GM21717 (cell line): ENCODE measurements at regions not wholly inside any gene's neighbourhood (a gene's known extent, or its start where the extent isn't known, plus 50 kb on each side); places are given as distances from the start of the nearest gene placed in this dataset.
"Not testable (repeated sequence)": the region's sequence is repeated elsewhere in the genome, so short reads cannot be mapped to it uniquely, and the experiment has no call there.

Source experiments
- ATAC-seq: cut with Tn5 transposase; IDR thresholded peaks from one replicate; pipeline ENCODE4 v1.9.1; 2021; ENCODE audit warnings: mild to moderate bottlenecking, moderate library complexity; ENCODE audit not compliant: unreplicated experiment

DNA sequence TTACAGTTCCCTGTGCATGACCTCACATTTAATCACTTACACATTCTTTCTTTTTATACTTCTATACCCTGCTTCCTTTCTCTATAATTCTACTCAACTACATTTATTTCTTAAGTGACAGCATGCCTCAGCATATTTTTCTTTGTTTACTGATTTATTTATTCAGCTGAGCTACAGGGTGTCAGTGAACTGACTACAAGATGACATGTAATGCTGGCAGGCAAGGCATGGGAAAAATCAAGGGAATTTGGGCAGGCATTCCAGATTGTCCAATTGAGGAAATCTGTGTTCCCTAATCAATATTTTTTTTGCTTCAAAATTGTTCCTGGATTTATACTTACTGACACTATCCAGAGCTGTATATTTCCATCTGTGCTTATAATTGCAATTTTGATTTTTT is 875.5 kb downstream of the C4orf33 start:
- no peak for ATAC-seq

DNA sequence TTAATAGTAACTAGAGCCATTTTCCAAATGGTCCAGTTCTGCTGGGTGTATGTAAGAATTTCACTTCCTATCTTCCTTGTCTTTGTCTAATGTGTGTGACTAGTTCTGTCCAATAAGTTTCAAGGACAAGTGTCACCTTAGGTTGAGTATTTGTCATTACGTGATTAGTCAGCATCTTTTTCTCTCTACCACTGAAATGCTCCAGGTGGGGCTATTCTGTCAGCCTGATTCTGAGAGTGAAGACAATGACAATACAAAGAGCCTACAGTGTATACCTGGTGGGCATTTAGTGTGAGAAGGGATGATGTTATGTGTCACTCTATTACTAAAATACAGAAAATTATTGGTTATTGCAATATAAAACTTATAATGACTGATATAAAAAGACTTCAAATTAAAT is 876.3 kb downstream of the C4orf33 start:
- ATAC-seq = no peak

DNA sequence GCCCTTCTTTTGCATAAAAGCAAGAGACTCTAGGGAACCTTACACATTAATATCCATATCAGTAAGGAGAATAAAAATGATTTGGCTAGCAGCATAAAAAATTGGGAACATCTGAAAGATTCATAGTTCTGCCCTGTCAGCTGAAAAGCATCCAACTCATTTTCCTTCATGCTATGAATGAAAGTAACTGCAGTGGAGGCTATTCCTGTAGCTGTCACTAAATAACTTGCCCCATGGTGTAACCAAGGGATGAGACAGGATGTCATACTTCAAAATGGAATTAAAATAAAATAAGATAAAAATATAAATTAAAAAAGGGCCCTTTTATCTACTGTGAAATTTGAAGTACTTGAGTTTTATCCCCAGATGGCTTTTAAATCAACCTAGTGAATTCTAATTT is 878.8 kb downstream of the C4orf33 start:
- ATAC-seq = no peak

DNA sequence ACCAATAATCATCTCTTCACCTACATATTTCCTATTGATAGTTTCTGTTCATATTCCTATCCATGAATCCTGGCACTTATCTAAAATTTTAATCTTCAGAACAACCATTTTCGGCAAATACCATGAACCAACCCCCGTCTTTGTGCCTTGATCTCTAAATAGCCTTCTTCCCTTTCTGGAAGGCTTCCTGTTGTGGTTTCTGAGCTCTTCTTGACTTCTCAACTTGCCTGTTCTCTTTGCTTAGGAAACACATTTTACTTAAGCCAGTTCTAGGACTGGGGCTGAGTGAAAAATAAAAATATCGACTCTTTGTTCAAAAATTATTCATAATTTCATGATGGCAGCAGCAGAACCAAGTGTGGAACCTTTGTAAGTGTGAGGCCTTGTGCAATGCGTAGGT is 882.4 kb downstream of the C4orf33 start:
- ATAC-seq = no peak

DNA sequence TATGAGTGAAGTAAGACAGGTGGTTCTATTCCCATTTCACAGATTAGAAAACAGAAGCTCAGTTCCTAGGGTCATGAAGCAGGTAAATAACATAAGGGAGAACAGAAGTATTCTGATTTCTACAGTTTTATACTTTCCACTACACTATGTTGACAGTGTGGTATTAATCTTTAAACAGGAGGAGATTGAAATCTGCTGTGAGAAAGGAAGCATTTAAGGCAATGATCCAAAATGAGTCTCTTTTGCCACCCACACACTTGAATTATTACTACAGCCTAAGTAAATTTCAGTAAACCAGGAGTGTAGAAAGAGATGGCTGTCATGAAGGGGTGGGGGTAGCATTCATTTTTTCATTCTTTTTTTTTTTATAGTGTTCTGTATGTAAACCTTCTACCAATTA is 893.0 kb downstream of the C4orf33 start:
- ATAC-seq = no peak

DNA sequence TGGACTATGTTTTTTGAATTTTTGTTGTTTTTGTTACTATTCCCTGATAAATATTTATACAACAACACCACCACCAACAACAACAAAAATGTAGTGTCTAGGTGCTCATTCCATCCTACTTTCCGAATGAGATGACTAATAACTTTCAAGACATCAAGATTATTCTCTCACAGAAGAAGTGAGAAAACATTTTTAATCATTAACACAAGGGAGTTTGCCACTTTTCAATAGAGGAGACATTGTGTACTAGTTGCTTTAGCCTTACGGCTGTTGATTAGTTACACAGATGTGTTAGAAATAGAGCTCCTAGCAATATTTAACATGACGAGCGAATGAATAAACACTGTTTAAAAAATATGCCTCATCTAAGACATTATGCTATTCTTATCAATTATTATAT is 898.8 kb downstream of the C4orf33 start:
- ATAC-seq = no peak

DNA sequence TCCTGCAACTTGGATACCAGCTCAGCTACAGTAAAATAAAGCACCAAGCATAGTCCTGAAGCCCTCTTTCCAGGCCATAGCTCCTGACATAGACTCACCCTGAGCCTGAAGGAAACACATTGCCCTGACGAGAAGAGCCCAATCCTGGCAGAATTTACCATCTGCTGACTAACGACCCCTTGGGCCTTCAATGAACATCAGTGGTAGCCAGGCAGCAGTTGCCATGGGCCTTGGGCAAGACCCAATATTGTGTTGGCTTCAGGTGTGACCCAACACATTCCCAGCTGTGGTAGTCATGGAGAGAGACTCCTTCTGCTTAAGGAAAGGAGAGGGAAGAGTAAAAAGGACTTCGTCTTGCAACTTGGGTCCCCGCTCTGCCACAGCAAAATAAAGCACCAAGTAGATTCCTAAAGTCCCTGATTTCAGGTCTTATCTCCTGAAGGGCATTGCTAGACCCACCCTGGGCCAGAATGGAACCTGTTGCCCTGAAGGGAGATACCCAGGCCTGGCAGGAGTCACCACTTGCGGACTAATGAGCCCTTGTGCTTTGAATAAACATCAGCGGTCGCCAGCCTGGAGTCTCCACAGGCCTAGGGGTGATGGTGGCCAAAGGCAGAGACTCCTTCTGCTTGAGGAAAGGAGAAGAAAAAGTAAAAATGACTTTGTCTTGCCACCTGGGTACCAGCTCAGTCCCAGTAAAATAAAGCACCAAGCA is 902.6 kb downstream of the C4orf33 start:
- no peak for ATAC-seq

DNA sequence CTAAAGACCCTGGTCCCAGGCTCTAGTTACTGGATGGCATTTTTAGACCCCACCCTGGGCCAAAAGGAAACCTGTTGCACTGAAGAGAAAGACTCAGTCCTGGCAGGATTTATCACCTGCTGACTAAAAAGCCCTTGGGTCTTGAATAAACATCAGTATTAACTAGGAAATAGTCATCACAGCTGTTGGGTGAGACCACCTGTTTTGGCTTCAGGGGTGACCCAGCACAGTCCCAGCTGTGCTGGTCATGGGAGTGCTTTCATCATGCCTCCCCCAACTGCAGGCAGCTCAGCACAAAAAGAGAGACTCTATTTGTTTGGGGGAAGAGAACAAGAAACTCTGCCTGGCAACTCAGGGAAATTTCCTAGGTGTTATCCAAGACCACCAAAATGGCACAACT is 903.2 kb downstream of the C4orf33 start:
- ATAC-seq = no peak

DNA sequence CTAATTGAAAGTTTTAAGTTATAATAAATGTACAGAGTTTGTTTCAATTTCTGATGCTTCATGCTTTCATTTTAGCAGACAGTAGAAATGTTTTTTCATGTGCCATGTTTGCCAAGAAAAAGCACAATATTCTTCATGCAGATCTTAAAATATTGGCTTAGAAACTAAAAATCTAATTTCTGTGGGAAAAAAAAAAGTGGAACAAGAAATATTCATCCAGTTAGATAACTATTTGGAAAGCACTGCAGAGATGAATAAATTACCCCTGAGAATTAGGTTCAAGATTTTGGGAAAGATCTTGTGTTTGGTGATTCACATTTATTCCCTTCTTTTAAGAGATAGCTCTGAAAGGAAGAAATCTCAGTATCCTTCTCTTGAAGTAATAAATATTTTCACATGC is 912.5 kb downstream of the C4orf33 start:
- no peak for ATAC-seq

DNA sequence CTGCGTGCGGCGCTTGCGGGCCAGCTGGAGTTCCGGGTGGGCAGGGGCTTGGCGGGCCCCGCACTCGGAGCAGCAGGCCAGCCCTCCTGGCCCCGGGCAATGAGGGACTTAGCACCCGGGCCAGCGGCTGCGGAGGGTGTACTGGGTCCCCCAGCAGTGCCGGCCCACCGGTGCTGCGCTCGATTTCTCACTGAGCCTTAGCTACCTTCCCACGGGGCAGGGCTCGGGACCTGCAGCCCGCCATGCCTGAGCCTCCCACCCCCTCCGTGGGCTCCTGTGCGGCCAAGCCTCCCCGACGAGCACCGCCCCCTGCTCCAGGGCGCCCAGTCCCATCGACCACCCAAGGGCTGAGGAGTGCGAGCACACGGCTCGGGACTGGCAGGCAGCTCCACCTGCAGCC is 916.9 kb downstream of the C4orf33 start:
- ATAC-seq = not testable (repeated sequence)

DNA sequence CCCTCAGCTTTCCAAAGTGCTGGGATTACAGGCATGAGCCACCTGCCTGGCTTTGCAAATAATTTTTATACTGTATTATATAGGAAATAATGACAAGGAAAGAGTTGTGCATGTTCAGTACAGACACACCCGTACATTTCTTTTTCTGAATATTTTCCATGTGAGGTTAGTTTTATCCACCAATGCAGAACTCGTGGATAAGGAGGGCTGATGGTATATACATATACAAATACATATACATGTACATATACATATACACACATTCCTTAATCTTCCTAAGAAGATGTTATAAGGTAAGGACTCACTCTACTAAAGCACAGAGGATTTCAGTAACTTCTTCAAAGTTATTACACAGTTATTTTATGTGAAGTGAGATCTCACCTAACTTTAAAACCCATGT is 925.8 kb downstream of the C4orf33 start:
- no peak for ATAC-seq

DNA sequence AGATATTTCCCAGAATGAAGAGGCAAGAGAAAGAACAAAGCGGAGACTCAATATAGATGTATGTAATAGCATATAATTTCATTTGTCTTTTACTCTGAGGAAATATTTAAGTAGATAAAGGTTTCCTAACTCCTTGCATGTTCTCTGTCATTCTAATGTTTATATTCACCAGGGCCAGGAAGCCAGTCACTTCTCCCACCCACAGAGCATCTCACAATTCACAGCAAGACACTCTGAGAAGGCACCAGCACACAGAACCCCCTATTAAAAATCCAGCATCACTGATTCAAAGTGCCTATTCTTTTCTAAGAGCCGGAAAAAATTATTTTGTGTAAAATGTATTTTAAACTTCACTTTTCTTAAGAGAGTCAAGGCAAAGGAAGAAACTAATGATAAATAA is 927.1 kb downstream of the C4orf33 start:
- ATAC-seq = no peak

DNA sequence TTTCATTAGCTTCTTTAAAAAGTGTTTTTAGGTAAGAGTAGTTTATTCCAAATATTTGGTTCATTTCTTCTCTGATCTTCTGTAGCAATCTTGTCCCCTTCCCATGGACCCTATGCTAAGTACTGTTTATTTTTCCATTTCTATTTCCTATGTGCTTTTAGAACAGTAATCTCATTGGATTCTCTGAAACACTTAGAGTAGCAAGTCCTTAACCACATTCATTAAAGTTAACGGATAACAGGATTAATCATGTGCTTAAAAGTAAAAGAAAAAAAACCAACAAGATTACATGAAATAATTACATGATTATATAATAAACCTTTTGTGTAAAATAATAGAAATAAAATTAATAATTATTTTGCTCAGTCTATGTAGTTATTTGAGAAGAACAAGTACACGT is 929.7 kb downstream of the C4orf33 start:
- no peak for ATAC-seq

DNA sequence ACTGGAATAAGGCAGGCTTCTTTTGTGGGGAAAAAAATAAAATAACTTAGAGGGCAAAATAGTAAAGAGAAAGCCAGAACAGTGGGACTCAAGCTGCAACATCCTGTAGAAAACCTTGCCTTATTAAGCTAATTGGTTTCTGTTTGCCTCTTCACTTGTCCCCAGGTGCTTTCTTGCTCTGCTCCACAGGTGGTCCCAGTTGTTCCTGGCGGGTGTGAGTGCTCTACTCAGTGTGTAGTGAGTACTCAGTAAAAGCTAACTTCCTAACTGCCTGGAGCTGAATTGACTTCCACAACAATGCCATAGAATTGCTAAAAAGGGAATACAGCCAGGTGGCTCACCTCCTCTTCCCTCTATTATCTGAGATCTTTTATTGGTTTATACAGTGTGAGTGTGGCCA is 930.2 kb downstream of the C4orf33 start:
- no peak for ATAC-seq

DNA sequence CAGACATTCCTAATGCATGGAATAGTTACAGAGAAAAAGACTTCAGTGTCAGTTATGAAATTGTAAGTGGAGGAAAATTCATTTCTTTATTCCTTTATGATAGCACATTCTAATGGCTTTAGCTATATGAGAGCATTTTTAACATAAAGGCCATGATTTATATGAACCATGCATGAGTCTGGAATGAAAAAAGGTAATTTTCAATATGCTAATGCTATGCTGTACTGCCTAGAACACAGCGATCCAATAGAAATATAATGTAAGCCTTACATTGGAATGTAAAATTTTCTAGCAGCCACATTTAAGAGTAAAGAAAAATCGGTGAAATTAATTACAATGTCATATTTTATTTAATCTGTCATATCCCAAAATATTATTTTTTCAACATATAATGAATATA is 932.0 kb downstream of the C4orf33 start:
- ATAC-seq = no peak

DNA sequence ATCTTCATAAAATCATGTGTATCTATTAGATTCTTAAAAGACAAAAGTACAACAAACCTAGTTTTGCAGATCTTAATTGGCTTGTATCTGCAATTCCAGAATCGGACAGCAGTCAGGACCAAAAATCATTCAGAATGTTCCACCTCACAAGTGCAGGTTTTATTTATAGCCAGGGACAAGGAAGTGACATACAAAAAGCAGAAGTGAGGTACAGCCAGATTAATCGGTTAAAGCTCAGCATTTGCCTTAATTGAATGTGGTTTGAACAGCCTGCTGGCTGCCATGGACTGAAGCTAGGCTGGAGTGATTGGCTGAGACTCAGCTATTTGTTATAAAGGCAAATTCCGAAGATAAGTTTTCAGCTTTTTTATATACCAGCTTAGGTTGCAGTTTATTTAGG is 932.6 kb downstream of the C4orf33 start:
- peak; percentile 93 for ATAC-seq

DNA sequence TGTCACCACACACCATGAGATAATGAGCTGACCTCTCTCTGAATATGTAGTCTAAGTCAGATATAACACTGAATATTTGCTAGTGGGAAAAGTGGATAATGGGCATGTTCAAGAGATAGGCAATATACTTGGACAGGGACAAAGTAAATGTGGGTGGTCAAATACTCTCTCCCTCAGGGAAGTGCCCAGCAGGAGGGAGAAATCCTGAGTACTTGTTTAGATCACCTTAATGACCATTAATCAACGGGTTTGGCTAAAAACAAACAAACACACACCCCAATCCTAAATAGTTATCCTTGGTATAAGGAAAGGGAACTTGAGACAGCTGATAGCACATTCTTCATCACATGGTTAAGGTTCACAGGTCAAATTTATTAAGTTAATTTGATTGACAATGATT is 933.5 kb downstream of the C4orf33 start:
- no peak for ATAC-seq

DNA sequence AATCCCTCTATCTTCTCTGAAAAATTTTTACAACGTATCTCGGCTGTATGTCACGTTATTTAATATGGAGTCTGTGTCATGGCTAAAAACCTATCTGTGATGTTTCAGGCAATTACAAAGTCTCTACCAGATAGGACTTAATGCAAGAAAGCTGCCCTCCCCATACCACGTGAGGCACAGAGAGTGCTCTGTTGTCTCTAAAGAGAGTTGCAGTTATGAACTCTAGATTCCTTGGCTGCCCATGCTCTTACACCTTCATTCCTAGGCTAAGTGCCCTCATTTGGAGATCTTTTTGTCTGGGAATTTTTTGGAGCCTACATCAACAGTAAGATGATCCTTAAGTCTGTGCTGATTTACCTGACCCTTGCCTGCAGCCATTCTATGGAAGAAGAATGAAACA is 935.9 kb downstream of the C4orf33 start:
- ATAC-seq = no peak

DNA sequence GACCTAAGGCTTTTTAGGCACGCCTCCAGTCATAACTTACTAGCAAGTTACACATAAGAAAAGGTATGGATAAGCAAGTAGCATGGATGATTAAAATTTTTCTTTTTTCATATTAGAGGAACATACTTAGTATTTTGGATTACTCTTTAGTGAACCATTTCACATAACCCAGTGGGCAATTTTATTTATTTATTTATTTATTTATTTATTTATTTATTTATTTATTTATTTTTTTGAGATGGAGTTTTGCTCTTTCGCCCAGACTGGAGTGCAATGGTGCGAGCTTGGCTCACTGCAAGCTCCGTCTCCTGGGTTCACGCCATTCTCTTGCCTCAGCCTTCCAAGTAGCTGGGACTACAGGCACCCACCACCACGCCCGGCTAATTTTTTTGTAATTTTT is 937.7 kb downstream of the C4orf33 start:
- ATAC-seq = not testable (repeated sequence)

DNA sequence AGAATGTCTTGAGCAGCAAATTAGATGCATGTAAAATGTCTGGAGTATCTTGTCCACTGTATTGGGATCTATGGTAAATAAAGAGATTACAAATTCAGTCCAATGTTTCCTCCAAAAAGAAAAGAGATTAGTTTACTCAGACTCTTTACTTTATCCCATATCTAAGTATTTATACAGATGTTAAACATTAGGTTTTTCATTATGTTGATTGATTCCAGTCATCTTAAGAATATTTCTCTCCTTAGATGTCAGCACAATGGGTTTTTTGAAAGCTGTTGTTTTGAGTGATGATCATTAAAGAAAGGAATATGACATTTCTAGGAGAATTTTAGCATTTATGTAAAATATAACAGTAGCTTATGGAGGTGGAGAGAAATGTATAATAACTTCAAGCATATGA is 938.9 kb downstream of the C4orf33 start:
- no peak for ATAC-seq

DNA sequence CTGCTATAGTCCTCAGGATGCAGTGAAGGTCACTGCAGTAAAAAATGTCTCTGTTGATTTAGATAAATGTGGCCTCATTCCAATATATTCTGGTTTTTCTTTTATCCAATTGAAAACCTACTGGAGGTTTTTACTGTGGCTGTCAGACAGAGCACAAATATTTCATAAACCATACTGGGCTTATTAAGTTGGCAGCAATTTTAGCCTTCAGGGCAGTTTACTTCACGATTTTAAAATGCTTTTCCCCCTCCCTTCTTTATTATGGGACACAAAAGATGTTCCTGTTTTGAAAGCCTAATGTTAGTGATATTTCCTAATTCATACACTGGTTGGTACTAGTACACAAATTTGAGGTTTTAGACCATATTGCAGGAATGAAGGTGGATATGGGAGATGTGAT is 939.4 kb downstream of the C4orf33 start:
- no peak for ATAC-seq

DNA sequence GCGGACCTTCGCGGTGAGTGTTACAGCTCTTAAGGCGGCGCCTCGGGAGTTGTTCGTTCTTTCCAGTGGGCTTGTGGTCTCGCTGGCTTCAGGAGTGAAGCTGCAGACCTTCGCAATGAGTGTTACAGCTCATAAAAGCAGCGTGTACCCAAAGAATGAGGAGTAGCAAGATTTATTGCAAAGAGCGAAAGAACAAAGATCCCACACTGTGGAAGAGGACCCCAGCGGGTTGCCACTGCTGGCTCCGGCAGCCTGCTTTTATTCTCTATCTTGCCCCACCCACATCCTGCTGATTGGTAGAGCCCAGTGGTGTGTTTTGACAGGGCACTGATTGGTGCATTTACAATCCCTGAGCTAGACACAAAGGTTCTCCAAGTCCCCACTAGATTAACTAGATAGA is 941.9 kb downstream of the C4orf33 start:
- not testable (repeated sequence) for ATAC-seq

DNA sequence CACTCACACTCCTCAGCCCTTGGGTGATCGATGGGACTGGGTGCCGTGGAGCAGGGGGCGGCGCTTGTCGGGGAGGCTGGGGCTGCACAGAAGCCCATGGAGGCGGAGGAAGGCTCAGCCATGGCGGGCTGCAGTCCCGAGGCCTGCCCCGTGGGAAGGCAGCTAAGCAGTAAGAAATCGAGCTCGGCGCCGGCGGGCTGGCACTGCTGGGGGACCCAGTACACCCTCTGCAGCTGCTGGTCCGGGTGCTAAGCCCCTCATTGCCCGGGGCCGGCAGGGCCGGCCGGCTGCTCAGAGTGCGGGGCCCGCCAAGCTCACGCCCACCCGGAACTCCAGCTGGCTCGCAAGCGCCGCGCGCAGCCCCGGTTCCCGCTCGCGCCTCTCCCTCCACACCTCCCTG is 942.6 kb downstream of the C4orf33 start:
- ATAC-seq = not testable (repeated sequence)
